WTC11 (cell line): ENCODE measurements at regions not wholly inside any gene's neighbourhood (a gene's known extent, or its start where the extent isn't known, plus 50 kb on each side); places are given as distances from the start of the nearest gene placed in this dataset.

ENCODE experiments used
- ATF1 ChIP-seq: sonication (generic); formaldehyde crosslinking; IDR thresholded peaks from 2 replicates; pipeline ENCODE4 v1.8.1; 2023; ENCODE audit warnings: mild to moderate bottlenecking, moderate library complexity, missing genetic modification reagents
- FOXK1 ChIP-seq: sonication (generic); formaldehyde crosslinking; IDR thresholded peaks from 2 replicates; pipeline ENCODE4 v1.8.0; 2022; ENCODE audit warnings: mild to moderate bottlenecking, moderate library complexity, missing genetic modification reagents
- JAZF1 ChIP-seq: fragments of 250-450 bp; sonication (Bioruptor Pico); IDR thresholded peaks from 2 replicates; pipeline ENCODE4 v1.9.0; 2021; ENCODE audit warnings: moderate library complexity, mild to moderate bottlenecking, inconsistent platforms
- MXD4 ChIP-seq: fragments of 250-450 bp; sonication (Bioruptor Pico); IDR thresholded peaks from 2 replicates; pipeline ENCODE4 v1.8.0; 2021; ENCODE audit warnings: mild to moderate bottlenecking, moderate library complexity, borderline replicate concordance
- NR2C2 ChIP-seq: sonication (generic); formaldehyde crosslinking; IDR thresholded peaks from 2 replicates; pipeline ENCODE4 v1.8.0; 2022; ENCODE audit warnings: mild to moderate bottlenecking, missing genetic modification reagents
- TF ChIP-seq, protein P1 (sequence below): fragments of 200-600 bp; IDR thresholded peaks from 2 replicates; pipeline ENCODE4 v1.8.0; 2022; ENCODE audit warnings: antibody characterized with exemption
- TF ChIP-seq, protein P2 (sequence below): sonication (generic); formaldehyde crosslinking; IDR thresholded peaks from 2 replicates; pipeline ENCODE4 v1.8.1; 2023; ENCODE audit warnings: mild to moderate bottlenecking, missing genetic modification reagents, moderate library complexity
- TF ChIP-seq, protein P3 (sequence below): sonication (generic); formaldehyde crosslinking; IDR thresholded peaks from 2 replicates; pipeline ENCODE4 v1.8.0; 2022; ENCODE audit warnings: mild to moderate bottlenecking, missing genetic modification reagents
- TF ChIP-seq, protein P4 (sequence below): sonication (generic); formaldehyde crosslinking; IDR thresholded peaks from 2 replicates; pipeline ENCODE4 v1.8.1; 2022; ENCODE audit warnings: low read depth, missing genetic modification reagents, borderline replicate concordance
- TF ChIP-seq, protein P5 (sequence below): sonication (generic); formaldehyde crosslinking; IDR thresholded peaks from 2 replicates; pipeline ENCODE4 v1.8.1; 2023; ENCODE audit warnings: mild to moderate bottlenecking, missing genetic modification reagents, borderline replicate concordance

DNA sequence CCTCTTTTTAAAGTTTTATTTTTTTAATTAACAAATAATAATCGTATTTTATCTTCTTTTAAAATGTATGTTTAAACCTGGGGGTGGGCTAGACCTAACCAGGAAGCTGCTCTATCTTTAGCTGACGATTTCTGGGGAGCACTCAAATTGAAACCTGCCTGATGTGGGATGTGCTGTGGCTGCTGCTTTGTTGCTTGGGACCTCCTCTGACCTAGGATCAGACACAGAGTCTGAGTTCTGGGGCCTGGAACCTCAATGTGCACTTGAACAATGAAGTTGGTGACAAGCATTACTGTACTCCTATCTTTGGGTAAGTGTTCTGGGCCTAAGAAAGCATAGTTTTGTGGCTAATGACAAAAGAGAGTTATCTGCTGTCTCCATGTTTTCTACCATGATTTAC is 386.7 kb downstream of the DAD1 start:
- TF ChIP-seq, protein P1, sequence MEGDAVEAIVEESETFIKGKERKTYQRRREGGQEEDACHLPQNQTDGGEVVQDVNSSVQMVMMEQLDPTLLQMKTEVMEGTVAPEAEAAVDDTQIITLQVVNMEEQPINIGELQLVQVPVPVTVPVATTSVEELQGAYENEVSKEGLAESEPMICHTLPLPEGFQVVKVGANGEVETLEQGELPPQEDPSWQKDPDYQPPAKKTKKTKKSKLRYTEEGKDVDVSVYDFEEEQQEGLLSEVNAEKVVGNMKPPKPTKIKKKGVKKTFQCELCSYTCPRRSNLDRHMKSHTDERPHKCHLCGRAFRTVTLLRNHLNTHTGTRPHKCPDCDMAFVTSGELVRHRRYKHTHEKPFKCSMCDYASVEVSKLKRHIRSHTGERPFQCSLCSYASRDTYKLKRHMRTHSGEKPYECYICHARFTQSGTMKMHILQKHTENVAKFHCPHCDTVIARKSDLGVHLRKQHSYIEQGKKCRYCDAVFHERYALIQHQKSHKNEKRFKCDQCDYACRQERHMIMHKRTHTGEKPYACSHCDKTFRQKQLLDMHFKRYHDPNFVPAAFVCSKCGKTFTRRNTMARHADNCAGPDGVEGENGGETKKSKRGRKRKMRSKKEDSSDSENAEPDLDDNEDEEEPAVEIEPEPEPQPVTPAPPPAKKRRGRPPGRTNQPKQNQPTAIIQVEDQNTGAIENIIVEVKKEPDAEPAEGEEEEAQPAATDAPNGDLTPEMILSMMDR, result no peak
- TF ChIP-seq ATF1 (CRISPR knock-in tag) (no peak), FOXK1 (CRISPR knock-in tag) (no peak), NR2C2 (no peak), JAZF1 (CRISPR knock-in tag) (no peak), MXD4 (CRISPR knock-in tag) (no peak)
- TF ChIP-seq, protein P2, sequence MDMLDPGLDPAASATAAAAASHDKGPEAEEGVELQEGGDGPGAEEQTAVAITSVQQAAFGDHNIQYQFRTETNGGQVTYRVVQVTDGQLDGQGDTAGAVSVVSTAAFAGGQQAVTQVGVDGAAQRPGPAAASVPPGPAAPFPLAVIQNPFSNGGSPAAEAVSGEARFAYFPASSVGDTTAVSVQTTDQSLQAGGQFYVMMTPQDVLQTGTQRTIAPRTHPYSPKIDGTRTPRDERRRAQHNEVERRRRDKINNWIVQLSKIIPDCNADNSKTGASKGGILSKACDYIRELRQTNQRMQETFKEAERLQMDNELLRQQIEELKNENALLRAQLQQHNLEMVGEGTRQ, result no peak
- TF ChIP-seq, protein P3, sequence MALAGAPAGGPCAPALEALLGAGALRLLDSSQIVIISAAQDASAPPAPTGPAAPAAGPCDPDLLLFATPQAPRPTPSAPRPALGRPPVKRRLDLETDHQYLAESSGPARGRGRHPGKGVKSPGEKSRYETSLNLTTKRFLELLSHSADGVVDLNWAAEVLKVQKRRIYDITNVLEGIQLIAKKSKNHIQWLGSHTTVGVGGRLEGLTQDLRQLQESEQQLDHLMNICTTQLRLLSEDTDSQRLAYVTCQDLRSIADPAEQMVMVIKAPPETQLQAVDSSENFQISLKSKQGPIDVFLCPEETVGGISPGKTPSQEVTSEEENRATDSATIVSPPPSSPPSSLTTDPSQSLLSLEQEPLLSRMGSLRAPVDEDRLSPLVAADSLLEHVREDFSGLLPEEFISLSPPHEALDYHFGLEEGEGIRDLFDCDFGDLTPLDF (CRISPR knock-in tag), result no peak
- TF ChIP-seq, protein P4, sequence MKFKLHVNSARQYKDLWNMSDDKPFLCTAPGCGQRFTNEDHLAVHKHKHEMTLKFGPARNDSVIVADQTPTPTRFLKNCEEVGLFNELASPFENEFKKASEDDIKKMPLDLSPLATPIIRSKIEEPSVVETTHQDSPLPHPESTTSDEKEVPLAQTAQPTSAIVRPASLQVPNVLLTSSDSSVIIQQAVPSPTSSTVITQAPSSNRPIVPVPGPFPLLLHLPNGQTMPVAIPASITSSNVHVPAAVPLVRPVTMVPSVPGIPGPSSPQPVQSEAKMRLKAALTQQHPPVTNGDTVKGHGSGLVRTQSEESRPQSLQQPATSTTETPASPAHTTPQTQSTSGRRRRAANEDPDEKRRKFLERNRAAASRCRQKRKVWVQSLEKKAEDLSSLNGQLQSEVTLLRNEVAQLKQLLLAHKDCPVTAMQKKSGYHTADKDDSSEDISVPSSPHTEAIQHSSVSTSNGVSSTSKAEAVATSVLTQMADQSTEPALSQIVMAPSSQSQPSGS, result no peak
- TF ChIP-seq, protein P5, sequence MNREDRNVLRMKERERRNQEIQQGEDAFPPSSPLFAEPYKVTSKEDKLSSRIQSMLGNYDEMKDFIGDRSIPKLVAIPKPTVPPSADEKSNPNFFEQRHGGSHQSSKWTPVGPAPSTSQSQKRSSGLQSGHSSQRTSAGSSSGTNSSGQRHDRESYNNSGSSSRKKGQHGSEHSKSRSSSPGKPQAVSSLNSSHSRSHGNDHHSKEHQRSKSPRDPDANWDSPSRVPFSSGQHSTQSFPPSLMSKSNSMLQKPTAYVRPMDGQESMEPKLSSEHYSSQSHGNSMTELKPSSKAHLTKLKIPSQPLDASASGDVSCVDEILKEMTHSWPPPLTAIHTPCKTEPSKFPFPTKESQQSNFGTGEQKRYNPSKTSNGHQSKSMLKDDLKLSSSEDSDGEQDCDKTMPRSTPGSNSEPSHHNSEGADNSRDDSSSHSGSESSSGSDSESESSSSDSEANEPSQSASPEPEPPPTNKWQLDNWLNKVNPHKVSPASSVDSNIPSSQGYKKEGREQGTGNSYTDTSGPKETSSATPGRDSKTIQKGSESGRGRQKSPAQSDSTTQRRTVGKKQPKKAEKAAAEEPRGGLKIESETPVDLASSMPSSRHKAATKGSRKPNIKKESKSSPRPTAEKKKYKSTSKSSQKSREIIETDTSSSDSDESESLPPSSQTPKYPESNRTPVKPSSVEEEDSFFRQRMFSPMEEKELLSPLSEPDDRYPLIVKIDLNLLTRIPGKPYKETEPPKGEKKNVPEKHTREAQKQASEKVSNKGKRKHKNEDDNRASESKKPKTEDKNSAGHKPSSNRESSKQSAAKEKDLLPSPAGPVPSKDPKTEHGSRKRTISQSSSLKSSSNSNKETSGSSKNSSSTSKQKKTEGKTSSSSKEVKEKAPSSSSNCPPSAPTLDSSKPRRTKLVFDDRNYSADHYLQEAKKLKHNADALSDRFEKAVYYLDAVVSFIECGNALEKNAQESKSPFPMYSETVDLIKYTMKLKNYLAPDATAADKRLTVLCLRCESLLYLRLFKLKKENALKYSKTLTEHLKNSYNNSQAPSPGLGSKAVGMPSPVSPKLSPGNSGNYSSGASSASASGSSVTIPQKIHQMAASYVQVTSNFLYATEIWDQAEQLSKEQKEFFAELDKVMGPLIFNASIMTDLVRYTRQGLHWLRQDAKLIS (CRISPR knock-in tag), result no peak
